Kidney epithelial cell (primary cell): ENCODE measurements at regions not wholly inside any gene's neighbourhood (a gene's known extent, or its start where the extent isn't known, plus 50 kb on each side); places are given as distances from the start of the nearest gene placed in this dataset.

Experiments used
- DNase-seq: peaks from one replicate; pipeline ENCODE4 v3.0.0-alpha.2; 2010; ENCODE audit warnings: low read depth
- H3K27me3 ChIP-seq: 2 replicates; pipeline ENCODE4 v1.6.0; 2011; ENCODE audit warnings: low read length; ENCODE audit not compliant: control insufficient read depth, insufficient read depth
- H3K36me3 ChIP-seq: 2 replicates; pipeline ENCODE4 v1.5.1; 2011; ENCODE audit warnings: low read length; ENCODE audit not compliant: control insufficient read depth, insufficient read depth
- H3K4me3 ChIP-seq: 2 replicates; pipeline ENCODE4 v1.5.1; 2011; ENCODE audit warnings: low read depth, mild to moderate bottlenecking, control low read depth, low read length
- CTCF ChIP-seq: IDR thresholded peaks from 2 replicates; pipeline ENCODE4 v1.5.1; 2011; ENCODE audit warnings: mild to moderate bottlenecking, moderate library complexity, low read length, control low read depth, inconsistent platforms; ENCODE audit not compliant: insufficient read depth, poor library complexity, severe bottlenecking

- H3K27me3 ChIP-seq, result no peaks in the 10 kb centered on the region
- no peak for TF ChIP-seq CTCF
- DNase-seq, result no peak
- no peaks in the 10 kb centered on the region for H3K36me3 ChIP-seq
- H3K4me3 ChIP-seq, result no peak overlapping the region
Measured at GRCh38 chr2:196266855-196267254, 95.5 kb upstream of the STK17B start.

- no peak for DNase-seq
- no peak overlapping the region for H3K4me3 ChIP-seq
- H3K27me3 ChIP-seq, result no peaks in the 10 kb centered on the region
- TF ChIP-seq CTCF, result no peak
- no peaks in the 10 kb centered on the region for H3K36me3 ChIP-seq
Measured at GRCh38 chr2:196268025-196268424, 96.6 kb upstream of the STK17B start.

GRCh38 chr2:196268538-196269338, 97.4 kb upstream of the STK17B start:
- no peak for DNase-seq
- no peak overlapping the region for H3K4me3 ChIP-seq
- H3K27me3 ChIP-seq, result no peaks in the 10 kb centered on the region
- no peaks in the 10 kb centered on the region for H3K36me3 ChIP-seq
- TF ChIP-seq CTCF, result no peak

GRCh38 chr2:196271795-196272194, 100.4 kb upstream of the STK17B start:
- no peak overlapping the region for H3K4me3 ChIP-seq
- H3K27me3 ChIP-seq, result no peaks in the 10 kb centered on the region
- no peak for TF ChIP-seq CTCF
- no peaks in the 10 kb centered on the region for H3K36me3 ChIP-seq
- DNase-seq, result no peak

- TF ChIP-seq CTCF, result no peak
- H3K4me3 ChIP-seq, result no peak overlapping the region
- H3K27me3 ChIP-seq, result no peaks in the 10 kb centered on the region
- DNase-seq, result no peak
- H3K36me3 ChIP-seq, result no peaks in the 10 kb centered on the region
Measured at GRCh38 chr2:196274387-196274809, 103.0 kb upstream of the STK17B start.
